NCI-H2196 (cell line): ENCODE measurements at regions not wholly inside any gene's neighbourhood (a gene's known extent, or its start where the extent isn't known, plus 50 kb on each side); places are given as distances from the start of the nearest gene placed in this dataset.

ENCODE experiments used
- DNase-seq: peaks from one replicate; lab custom pipeline; 2025; ENCODE audit not compliant: unreplicated experiment; lab: John Stamatoyannopoulos, UW

DNA sequence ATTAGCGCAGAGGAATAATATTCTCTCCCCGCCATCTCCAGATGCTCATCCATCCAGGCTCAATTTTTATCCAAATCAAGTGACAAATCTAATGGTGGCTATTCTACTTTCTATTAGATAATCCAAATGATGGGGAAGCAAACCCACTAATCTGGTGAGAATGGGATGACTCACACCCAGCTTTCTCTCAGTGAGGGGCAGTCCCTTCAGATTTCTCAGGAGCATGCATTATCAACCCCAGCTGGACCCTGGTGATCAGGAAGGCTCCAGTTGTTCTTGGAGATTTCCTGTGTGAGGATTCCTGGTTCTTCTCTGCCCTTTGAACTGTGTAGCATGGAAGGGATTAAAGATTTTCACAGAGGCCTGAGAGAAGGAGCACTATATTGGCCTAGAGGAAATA lies 358.0 kb downstream of the WDR72 start:
- DNase-seq = no peak

DNA sequence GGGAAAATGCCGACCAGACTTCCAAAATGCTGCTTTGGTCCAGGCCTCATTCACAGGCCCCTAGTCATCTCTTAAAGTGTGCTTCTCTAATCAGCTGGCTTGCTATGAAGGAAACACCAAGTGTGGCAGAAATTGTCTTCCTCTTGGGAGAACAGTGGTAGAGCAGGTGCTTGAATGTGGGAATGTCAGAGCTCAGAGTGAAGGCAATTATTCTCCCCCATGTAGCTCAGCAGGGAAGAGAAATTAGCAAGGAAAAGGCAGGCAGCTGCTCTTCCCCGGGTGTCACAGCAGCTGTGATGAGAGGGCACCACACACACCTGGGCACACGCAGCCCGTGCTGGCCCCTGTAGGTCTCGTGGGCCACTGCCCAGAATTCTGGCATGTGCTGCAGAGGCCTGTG lies 358.5 kb downstream of the WDR72 start:
- DNase-seq = no peak

DNA sequence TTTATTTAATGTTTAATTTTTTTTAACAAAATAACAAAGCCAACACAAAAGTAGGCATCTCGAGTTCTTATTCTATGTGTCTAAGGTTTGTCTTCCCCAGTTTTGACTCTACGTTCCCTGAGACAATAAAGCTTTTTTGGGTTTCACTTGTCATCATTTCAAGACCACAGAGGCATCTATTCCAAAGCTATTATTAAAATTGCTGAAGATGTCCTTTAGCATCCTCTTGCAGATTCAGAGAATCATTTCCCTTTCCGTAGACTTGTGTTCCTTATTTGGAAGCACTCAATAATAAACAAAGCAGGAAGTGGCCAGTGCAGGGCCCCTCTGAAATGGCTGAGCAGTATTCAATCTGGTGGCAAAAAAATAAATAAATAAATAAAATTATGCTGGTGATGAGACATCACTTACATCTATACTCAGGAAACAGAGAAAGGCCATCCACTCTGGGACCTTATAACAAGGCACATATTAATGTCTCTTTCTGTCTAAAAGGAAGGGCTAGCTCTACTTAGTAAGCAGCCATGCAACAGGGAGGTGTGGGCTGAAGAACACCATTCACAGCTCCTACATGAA lies 362.3 kb downstream of the WDR72 start:
- no peak for DNase-seq

DNA sequence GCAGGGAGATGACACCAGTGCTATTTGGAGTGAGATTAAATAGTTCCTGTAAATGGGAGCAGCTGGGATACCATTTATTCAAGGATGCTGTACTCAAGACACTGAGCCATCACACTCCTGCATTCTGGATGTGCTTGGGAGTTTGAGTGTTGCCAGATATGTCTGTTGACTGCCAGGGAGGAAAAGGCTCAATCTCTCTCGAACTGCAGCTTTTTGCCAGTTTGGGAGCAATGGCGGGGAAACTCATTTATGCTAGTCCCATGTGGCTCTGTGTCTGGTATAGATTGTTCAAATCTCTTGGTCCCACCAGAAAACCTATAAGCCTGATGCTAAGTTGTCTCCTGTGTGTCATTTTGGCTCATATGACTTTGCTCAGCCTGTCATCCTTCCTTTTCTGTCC lies 363.6 kb downstream of the WDR72 start:
- no peak for DNase-seq

DNA sequence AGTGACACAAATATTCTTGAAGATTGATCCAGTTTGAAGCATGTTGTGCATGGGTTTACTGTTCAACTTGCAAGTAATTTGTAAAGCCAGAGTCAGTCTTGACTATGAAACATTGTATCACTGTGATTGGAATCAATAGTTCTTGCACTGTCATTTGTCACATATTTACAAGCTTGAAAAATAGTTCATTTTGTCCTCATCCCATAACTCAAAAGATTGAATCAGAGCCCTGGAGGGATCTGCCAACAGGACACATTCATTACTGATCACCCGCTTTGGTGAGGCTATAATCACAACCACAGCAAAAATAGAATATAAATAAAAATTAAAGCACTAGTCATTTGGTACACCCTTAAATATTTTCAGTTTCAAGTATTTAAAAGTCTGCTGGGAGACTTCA lies 368.9 kb downstream of the WDR72 start:
- no peak for DNase-seq

DNA sequence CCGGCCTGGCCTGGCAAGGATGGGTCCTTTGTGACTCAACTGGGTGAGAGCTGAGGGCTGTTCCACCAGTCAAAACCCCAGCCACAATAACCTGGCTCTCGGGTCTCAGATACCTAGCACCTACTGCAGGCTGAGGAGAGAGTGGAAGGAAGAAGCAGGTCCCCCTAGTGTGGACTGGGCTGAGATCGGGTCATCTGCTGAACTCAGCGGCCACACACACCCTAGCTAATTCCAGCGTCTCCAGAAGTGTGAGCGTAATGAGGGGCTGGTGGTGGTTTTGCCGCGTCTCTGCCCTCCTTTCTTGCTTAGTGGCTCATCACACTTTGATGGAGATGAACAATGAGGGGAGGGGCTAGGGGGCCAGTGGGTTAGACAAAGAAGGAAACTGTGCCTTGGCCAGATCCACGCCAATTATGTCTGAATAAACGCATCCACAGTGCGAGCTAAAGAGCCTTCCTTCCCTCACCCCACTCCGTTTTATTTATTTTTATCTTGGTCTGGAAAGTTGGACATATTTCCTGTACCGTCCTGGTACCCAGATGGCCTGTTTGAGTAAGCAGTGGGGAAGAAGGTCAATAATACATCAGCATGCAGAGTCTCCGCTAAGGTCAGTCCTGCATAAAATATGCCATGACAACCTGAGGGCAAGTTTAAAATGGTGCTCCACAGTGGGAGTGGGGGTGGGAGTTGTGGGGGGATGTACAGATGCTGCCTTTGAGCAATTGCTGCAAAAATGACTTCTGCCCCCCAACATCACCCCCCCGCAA lies 370.0 kb downstream of the WDR72 start:
- DNase-seq = no peak

DNA sequence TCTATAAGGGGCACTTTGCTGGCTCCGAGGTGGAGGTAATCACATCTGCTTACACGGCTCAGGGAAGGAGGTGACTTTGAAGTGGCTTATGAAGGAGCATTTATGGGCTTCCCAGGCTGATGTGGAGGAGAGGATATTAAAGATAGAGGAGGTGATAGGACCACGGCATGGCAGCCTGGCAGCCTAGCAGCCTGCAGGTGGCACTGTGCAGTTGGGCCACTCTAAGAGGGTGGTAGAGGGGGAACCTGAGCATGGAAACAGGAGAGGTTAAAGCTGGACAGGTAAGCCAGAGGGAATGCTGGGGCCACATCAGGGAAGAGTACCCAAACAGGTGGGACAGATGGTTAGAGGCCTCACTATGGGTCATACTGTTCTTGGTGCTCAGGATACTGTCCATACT lies 375.0 kb downstream of the WDR72 start:
- DNase-seq = no peak

DNA sequence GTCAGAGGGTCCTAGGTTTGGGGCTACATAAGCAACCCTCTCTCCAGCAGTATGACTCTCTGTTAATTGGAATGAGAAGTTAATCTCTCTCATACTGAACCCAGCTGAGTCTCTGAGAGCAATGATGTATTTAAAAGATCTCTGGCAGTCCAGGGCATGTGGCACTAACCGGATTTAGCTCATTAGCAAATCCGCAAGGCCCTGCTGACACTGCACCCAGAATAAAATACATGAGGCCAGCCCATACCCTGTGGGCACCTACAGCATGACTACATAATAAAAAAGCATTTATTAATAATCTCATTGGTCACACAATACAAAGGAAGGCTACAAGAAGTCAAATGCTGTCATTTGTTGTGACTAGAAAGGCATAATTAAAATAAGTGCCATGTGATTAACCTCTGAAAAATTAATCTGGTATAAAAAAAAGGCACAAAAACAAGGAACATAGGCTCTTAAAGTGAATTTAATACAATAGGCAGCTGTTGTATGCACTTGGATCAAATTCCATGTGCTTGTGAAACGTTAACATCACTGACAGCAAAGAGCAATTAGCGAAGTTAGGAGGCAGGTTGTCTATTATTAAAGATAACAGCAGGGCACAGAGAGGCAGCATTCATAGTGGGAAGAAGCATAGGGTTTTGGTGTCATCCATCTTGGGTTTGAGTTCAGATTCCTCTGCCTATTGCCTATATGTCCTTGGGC lies 381.2 kb downstream of the WDR72 start:
- DNase-seq = no peak

DNA sequence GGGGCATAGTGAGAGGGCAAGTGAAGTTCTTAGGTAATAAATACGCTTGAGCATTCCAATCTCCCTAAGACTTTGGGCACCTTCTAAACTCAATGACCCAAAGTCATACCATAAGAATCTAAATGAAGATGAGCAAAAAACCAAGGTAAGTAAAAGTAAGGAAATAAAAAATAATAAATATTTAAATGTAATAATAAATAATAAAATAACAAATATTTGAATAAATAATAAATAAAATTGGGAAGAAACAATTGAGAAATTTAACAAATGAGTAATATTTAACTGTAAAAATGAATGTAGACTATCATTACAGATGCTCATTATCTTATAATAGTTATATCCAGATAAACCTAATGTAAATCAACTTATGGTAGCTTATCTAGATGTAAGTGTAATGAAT lies 391.7 kb downstream of the WDR72 start:
- no peak for DNase-seq

DNA sequence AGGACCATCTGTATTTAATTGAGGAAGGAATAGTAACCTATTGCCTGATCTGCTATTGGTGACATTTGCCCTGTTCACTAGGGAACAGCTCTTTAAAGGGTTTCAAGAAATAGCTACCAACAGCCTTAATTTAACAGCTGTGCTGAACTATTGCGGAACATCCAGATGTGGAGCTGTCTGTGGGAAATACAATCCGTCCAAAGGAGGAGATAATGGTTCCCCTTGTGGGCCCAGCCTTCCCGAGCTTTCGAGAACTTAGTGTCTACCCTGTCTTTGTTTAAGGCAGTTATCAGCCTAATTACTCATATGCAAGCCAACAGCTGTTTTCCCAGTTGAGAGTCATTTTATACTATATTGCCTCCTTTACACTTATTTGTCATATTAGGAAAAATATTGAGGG lies 398.6 kb downstream of the WDR72 start:
- DNase-seq = no peak

DNA sequence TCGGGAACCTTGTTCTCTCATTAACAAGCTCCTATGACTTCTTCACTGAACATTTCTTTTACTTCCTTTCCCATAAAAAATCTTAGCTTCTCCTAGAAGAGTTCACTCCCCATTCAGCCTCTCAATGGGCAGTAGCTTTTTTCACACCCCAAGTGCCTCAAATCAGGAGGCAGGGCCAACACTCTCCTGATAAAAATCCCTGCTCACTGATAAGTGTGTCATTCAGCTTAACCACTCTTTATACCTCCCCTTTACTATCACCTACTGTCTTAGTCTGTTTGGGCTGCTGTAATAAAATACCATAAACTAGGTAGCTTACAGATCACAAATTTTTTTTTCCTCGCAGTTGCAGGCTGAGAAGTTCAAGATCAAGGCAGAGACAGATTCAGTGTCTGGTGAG lies 400.4 kb downstream of the WDR72 start:
- no peak for DNase-seq

DNA sequence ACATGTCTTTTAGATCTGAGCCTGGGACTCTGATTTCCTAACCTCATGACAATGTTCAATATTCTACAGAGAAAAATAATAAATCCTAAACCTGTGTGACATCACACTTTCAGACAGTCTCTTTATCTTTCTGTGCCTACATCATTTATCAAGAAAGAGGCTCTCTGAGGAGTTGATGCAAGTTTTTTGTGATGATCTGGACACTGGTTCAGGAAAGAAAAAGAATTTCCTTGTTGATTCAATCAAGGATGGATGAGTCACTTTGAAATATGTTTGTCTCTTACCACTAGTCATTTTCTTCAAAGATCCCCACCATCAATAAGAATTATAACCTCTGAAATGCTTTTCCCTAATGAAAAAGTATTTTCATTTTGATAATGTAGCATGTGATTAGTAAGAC lies 404.6 kb downstream of the WDR72 start:
- no peak for DNase-seq

DNA sequence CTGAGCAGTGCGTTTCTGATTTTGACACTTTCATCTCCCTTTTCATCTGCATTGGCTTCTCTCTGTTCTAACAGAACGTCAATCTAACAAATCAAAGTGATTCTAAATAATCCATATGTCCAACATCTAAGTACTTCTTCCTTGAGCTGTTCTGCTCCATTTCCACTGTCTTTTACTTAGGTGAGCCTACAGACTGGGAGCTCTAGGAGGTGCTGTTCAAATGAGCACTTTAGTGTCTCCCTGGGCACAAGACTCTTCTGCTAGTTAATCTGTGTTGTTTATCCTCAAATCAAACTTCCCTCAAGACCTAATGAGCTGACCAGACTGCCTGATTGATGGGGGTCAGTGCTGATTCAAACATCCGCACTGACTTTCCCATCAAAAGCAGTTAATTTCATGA lies 408.1 kb downstream of the WDR72 start:
- DNase-seq = no peak

DNA sequence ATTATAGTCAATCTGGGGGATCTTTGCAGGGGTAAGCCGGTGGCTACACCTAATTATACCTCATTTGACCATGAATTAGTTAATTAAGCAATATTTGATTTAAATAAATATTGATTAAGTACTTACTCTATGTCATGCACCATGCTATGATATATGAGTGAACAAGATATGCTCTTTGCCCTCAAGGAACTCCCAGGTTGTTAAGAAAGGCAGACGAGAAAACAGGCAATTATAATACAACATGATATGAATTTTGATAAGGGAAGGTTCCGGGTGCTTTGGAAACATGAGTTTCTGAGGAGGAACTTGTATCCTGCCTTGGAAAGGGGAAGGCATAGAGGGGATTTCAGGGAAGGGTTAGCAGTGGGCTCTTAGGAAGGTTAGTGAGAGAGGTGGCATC lies 412.9 kb downstream of the WDR72 start:
- no peak for DNase-seq

DNA sequence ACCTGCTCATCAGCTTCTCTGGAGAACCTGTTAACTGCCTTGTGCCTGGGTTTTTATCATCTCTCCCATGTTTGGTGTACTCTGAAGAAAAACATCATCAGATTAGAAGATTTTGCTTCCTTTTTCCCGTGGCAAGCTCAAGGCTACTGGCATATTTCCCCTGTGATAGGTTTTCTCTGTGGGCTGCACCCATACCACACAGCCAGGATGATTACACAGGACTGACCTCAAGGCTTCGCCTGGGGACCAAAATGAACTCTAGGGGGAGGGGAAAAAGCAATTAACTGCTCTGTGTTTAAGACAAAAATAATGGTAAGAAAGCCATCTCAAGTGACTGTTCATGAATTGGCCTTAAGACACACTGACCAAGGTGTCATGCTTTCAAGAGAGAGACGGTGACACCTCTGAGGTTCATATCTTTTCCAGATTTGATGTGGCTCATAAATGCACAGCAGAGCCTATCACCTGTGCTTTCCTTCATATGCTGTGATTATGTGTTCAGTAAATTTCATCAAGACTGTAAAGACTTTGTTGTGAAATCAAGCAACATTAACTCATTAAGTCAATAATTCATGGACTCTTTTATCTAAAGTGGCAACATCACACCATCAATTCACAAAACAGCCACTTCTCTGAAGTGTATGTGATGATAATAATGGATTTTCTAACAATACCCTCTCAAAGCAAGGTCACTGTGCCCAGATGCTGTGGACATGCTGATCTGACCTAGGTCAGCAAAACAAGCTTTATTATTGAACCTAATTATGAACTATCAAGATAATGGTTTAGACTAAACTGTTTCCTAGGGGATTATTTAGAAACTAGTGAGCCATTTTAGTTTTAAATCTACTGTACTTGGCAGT lies 427.9 kb downstream of the WDR72 start:
- no peak for DNase-seq

DNA sequence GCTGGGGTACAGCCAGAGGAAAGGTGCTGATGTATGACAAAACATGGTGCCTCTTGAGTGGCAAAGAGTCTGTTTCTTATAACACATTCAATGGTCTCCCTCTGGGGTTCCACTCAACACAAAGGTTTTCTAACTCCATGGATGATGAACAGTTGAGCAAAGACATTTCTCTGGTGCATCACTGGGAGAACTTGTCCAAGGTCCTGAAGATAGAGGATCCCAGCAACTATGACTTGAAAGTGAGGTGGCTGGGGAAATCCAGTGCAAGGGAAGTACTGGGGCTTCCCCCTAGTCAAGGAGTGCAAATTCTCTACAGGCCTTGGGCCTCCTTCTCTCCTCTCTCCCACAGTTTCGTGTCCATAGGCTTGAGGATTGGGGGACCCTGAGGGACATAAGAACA lies 431.1 kb downstream of the WDR72 start:
- no peak for DNase-seq

DNA sequence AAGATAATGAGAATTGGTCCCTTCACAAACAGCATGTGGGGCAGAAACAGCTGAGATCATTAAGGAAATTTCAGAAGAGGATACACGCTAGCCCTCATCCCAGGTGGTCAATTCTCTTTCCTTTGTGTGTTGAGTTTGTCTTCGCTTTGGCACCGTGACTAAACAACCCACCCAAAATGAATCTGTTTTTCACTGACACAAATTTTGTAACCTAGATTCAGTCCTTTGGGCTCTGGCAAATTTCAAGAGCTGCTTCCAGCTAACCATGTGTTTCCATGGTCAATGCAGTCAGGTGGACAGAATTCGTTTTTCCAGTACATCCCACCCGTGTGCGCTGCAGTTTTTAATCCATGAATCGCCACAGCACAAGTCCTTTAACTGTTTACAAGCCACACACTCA lies 435.4 kb downstream of the WDR72 start:
- DNase-seq = no peak

DNA sequence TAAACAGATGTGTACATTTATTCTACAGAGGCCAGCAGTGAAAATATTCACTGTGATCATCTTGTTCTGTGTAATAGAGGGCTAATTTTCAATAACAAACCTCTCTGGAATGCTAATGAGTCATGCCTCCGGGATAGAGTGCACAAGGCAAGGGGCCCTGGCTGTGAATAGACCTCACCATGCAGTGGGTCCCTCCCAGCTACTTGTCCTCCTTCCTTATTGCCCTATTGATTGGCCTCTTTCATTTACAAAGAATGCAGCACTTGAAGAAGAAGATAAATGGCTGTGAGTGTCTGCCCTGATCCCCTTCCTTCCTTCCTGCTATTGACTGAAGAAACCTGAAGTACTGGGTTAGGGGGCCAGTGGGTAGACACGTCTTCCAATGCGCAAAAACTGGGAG lies 436.3 kb downstream of the WDR72 start:
- no peak for DNase-seq

DNA sequence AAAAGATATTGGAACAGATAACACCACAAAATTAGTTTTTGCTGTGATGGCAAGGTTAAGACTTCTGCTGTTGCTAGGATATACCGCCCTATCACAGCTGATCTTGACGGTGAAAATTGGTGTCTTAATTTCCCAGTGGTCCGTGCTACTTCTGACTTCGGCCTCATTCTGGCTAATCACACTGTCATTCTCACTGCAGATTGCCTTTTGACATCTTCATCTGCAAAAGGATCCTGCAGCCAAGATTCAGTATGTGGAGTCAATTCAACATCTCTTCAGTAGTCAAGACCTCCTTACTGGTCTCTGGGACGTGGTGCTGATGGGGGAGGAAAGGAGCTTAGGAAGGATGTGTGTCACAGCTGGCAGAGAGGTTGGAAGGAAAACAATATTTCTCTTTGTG lies 438.6 kb downstream of the WDR72 start:
- no peak for DNase-seq

DNA sequence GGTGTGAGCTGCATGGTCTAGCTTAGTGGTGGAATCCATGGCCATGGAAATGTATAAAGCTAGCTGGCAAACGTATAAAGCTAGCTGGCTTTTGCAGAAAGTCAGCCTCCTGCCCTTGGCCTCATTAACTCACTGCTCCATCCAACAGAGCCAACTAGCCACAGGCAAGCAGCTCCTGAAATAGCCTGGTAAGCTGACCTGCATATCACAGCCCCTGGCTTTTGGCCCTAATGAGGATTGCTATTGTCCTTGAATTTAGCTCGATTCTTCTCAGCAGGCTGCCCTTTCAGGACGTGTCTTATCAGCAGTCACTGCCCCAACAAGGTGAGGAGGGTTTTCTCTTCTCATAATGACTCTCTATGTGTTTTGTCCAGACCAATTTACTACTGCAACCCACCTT lies 446.8 kb downstream of the WDR72 start:
- DNase-seq = no peak

DNA sequence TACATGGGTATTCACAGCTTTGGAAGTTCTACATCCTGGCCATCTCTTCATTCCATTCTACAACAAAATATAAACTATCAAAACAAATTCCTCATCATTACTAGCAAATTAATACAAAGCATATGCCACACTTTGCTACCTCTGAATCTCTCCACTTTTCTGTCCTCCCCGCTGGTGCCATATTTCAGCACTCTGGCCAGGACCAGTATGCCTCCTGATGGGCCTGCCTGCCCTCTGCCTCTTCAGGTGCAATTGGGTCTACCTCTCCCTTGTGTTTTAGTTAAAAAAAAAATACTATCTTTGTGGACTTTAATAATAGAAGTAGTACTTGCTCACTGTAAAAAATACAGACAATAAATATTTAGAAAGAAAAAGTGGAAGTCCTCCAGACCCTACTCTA lies 448.8 kb downstream of the WDR72 start:
- no peak for DNase-seq
